ENCODE measurements at regions not wholly inside any gene's neighbourhood (a gene's known extent, or its start where the extent isn't known, plus 50 kb on each side); places are given as distances from the start of the nearest gene placed in this dataset.

DNA sequence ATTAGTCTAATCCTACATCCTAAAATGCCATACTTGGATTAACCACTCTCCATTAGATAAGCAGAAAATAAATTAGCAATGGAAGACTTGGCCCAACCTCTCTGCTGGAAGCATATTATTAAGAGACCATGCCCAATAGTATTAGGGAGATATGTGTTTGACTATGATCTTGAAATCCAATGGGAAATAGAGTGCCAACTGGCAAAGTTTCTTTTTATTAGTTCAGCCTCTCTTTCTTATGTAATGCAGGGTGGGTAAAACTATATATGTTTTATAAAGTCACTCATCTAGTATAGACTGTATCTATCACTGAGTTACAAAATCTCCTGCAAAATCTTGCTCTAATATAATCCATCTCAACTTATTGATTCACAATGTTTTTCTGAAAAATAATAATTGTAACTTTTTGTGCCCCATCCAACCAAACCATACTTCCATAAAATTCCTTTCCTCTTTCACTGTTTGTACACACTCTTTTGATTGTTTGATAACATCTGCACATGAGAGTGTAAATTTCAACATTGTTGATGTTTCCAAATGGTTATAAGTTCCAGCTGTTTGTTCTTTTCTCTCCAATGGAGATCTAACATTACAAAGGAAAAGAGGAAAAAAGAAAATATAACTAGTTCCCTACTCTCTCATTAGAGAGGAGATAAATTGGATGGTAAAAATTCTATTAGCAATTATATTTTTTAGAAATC is 408.1 kb upstream of the ADGRL2 start:
- TF ChIP-seq EZH2phosphoT487 (IDR thresholded peaks at IDR 0.05; ENCODE audit: insufficient read depth, low read depth), result no peak
- TF ChIP-seq EZH2 (IDR thresholded peaks at IDR 0.05; ENCODE audit: insufficient read depth, poor library complexity, severe bottlenecking), result no peak

Measured in GM23248 (cell line).